CD14-positive monocyte (primary cell): ENCODE measurements at regions not wholly inside any gene's neighbourhood (a gene's known extent, or its start where the extent isn't known, plus 50 kb on each side); places are given as distances from the start of the nearest gene placed in this dataset.
"Not testable (repeated sequence)": the region's sequence is repeated elsewhere in the genome, so short reads cannot be mapped to it uniquely, and the experiment has no call there.

Source experiments
- DNase-seq, 3 donors: peaks; one replicate each; pipeline ENCODE4 v3.0.0-alpha.2; 2011 to 2022
- H2AFZ ChIP-seq: 2 replicates; pipeline ENCODE4 v1.6.0; 2012; ENCODE audit warnings: mild to moderate bottlenecking, low read depth, low read length, inconsistent platforms; ENCODE audit not compliant: insufficient read depth, poor library complexity, severe bottlenecking
- H3K27ac ChIP-seq, 2 donors: 1 replicate in 1 of 2; 2 replicates in 1 of 2; pipeline ENCODE4 v1.5.1; 2012 to 2013; ENCODE audit warnings: low read length in 2 of 2, control low read depth in 1 of 2, inconsistent platforms in 1 of 2, low read depth in 1 of 2, mild to moderate bottlenecking in 1 of 2
- H3K27me3 ChIP-seq, 2 donors: one replicate each; pipeline versions ENCODE4 v1.6.0 to v1.6.1; 2011 to 2013; ENCODE audit warnings: low read length in 2 of 2; ENCODE audit not compliant: control insufficient read depth in 2 of 2, insufficient read depth in 2 of 2
- H3K36me3 ChIP-seq, 2 donors: replicated peaks in 1 of 2; 1 replicate in 1 of 2; 2 replicates in 1 of 2; pipeline versions ENCODE4 v1.5.1 to v1.6.1; 2012 to 2013; ENCODE audit warnings: low read length in 2 of 2, control low read depth in 1 of 2, inconsistent platforms in 1 of 2, mild to moderate bottlenecking in 1 of 2; ENCODE audit not compliant: insufficient read depth in 2 of 2, control insufficient read depth in 1 of 2
- H3K4me1 ChIP-seq, 2 donors: 1 replicate in 1 of 2; 2 replicates in 1 of 2; pipeline versions ENCODE4 v1.5.1 to v1.6.1; 2012 to 2013; ENCODE audit warnings: low read length in 2 of 2, control low read depth in 1 of 2, inconsistent platforms in 1 of 2, mild to moderate bottlenecking in 1 of 2, moderate library complexity in 1 of 2; ENCODE audit not compliant: insufficient read depth in 2 of 2, control insufficient read depth in 1 of 2
- H3K4me2 ChIP-seq: replicated peaks from 2 replicates; pipeline ENCODE3; 2012; ENCODE audit warnings: low read length, moderate library complexity, mild to moderate bottlenecking; ENCODE audit not compliant: poor library complexity, severe bottlenecking; ENCODE audit errors: extremely low read depth
- H3K4me3 ChIP-seq, 3 experiments: fragments of 200-600 bp in 1 of 3; sonication (generic) in 1 of 3; replicated peaks in 1 of 3; 1 replicate in 2 of 3; 2 replicates in 1 of 3; pipeline ENCODE4 v1.5.1; 2011 to 2013; ENCODE audit warnings: low read length in 3 of 3, mild to moderate bottlenecking in 3 of 3, control low read depth in 2 of 3, low read depth in 2 of 3, inconsistent platforms in 1 of 3, moderate library complexity in 1 of 3
- H3K79me2 ChIP-seq: 2 replicates; pipeline ENCODE4 v1.6.0; 2012; ENCODE audit warnings: mild to moderate bottlenecking, control low read depth, inconsistent platforms, low read length, moderate library complexity; ENCODE audit not compliant: insufficient read depth
- H3K9ac ChIP-seq: 2 replicates; pipeline ENCODE4 v1.6.0; 2017; ENCODE audit warnings: low read length, mild to moderate bottlenecking; ENCODE audit not compliant: insufficient read depth, poor library complexity, severe bottlenecking
- H3K9me3 ChIP-seq, 2 donors: replicated peaks in 1 of 2; 1 replicate in 1 of 2; 2 replicates in 1 of 2; pipeline versions ENCODE4 v1.5.1 to v1.6.1; 2012 to 2013; ENCODE audit warnings: low read length in 2 of 2, control low read depth in 1 of 2; ENCODE audit not compliant: control insufficient read depth in 1 of 2, insufficient read depth in 1 of 2
- H4K20me1 ChIP-seq: 2 replicates; pipeline ENCODE4 v1.6.0; 2012; ENCODE audit warnings: mild to moderate bottlenecking, low read length, control low read depth, moderate library complexity; ENCODE audit not compliant: insufficient read depth
- H3K27ac Mint-ChIP-seq, 7 donors: one replicate each; pipeline ENCODE4 v1.8.0; 2020; ENCODE audit warnings: mild to moderate bottlenecking in 7 of 7, mixed read lengths in 7 of 7, moderate library complexity in 6 of 7, inconsistent platforms in 2 of 7
- H3K27me3 Mint-ChIP-seq, 3 donors: one replicate each; pipeline ENCODE4 v1.8.0; 2021 to 2022; ENCODE audit warnings: low read depth in 3 of 3, mild to moderate bottlenecking in 3 of 3, mixed read lengths in 3 of 3, moderate library complexity in 3 of 3, inconsistent platforms in 1 of 3
- H3K36me3 Mint-ChIP-seq, 2 donors: one replicate each; pipeline ENCODE4 v1.8.0; 2020; ENCODE audit warnings: mixed read lengths in 2 of 2, inconsistent platforms in 1 of 2, mild to moderate bottlenecking in 1 of 2
- H3K4me1 Mint-ChIP-seq: one replicate; pipeline ENCODE4 v1.8.0; 2020; ENCODE audit warnings: mild to moderate bottlenecking, mixed read lengths
- H3K4me3 Mint-ChIP-seq, 2 donors: one replicate each; pipeline ENCODE4 v1.8.0; 2020; ENCODE audit warnings: mild to moderate bottlenecking in 2 of 2, mixed read lengths in 2 of 2, moderate library complexity in 1 of 2
- H3K9me3 Mint-ChIP-seq, 7 donors: one replicate each; pipeline ENCODE4 v1.8.0; 2020 to 2022; ENCODE audit warnings: mixed read lengths in 7 of 7, mild to moderate bottlenecking in 6 of 7, moderate library complexity in 6 of 7, inconsistent platforms in 2 of 7
- WGBS: methylation state at CpG from one replicate; pipeline ENCODE4 v1.1.5; 2013; ENCODE audit warnings: missing lambda C conversion rate; ENCODE audit not compliant: insufficient coverage; 5-methylcytosine and 5-hydroxymethylcytosine counted together
- intact Hi-C, 2 donors: fragments of 100-400 bp; cut with micrococcal nuclease; formaldehyde crosslinking; loops; one replicate each; pipeline versions ENCODE4 v1.15.0 to v1.15.1; 2023
- TF ChIP-seq, protein P1 (sequence below): fragments of 200-600 bp; IDR thresholded peaks from one replicate; pipeline ENCODE4 v1.8.0; 2022; ENCODE audit warnings: antibody characterized with exemption, mild to moderate bottlenecking

DNA sequence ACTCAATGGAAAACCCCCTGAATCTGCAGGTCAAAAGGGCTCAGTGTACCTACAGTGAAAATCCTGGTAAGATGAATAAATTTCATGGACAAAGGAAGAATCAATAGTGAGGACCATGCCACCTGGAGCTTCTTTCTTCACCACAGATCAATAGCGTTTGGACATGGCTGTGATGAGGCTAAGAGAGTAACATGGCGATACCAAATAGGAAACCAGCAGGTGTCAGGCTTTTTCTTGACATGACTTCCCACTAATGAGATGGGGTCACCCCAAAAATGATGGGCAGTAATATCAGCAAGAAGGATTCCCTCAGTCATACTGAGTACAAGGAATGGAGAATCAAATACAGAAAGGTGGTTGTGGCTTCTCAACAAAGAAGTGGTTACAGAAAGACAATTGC, 208.5 kb upstream of the PLPPR1 start:
- Mint-ChIP-seq H3K9me3 (peaks cover 0 to 5% (median 2%) of the 10 kb centered on the region in 7 donors), H3K27ac (no peak overlapping the region), H3K36me3 (no peaks in the 10 kb centered on the region), H3K4me1 (no peaks in the 10 kb centered on the region), H3K27me3 (peaks cover 0 to 2% (median 0%) of the 10 kb centered on the region in 3 donors), H3K4me3 (no peak overlapping the region)
- Histone ChIP-seq H2AFZ (no peak overlapping the region), H3K9ac (no peak overlapping the region), H3K27ac (no peak overlapping the region), H3K4me1 (no peaks in the 10 kb centered on the region), H3K4me2 (no peak overlapping the region), H3K27me3 (no peaks in the 10 kb centered on the region), H3K4me3 (no peak overlapping the region), H3K79me2 (no peaks in the 10 kb centered on the region), H3K36me3 (no peaks in the 10 kb centered on the region), H3K9me3 (no peaks in the 10 kb centered on the region), H4K20me1 (no peaks in the 10 kb centered on the region)
- TF ChIP-seq, protein P1, sequence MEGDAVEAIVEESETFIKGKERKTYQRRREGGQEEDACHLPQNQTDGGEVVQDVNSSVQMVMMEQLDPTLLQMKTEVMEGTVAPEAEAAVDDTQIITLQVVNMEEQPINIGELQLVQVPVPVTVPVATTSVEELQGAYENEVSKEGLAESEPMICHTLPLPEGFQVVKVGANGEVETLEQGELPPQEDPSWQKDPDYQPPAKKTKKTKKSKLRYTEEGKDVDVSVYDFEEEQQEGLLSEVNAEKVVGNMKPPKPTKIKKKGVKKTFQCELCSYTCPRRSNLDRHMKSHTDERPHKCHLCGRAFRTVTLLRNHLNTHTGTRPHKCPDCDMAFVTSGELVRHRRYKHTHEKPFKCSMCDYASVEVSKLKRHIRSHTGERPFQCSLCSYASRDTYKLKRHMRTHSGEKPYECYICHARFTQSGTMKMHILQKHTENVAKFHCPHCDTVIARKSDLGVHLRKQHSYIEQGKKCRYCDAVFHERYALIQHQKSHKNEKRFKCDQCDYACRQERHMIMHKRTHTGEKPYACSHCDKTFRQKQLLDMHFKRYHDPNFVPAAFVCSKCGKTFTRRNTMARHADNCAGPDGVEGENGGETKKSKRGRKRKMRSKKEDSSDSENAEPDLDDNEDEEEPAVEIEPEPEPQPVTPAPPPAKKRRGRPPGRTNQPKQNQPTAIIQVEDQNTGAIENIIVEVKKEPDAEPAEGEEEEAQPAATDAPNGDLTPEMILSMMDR = no peak
- DNase-seq = no peak
- WGBS = 83% methylated on average over 1 of the region's 2 CpGs
- intact Hi-C loops = no loop called here

DNA sequence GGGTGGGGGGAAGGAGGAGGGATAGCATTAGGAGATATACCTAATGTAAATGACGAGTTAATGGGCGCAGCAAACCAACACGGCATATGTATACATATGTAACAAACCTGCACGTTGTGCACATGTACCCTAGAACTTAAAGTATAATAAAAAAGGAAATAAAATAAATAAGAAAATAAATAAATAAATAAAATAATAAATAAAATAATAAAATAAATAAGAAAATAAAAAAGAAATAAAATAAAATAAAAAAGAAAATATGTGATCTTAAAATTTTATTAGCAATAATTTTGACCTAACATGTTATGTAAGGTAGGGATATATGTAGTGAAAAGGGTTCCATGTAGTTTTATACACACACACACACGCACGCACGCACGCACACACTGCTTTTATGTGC, 195.5 kb upstream of the PLPPR1 start:
- H3K27me3 ChIP-seq, H3K4me1 ChIP-seq, H3K79me2 ChIP-seq, H3K9ac ChIP-seq, H3K4me3 ChIP-seq, H3K27me3 Mint-ChIP-seq, intact Hi-C loops, H3K9me3 ChIP-seq, H3K36me3 Mint-ChIP-seq, H2AFZ ChIP-seq, H3K9me3 Mint-ChIP-seq, H3K4me3 Mint-ChIP-seq, H3K27ac ChIP-seq, H4K20me1 ChIP-seq, H3K36me3 ChIP-seq, H3K27ac Mint-ChIP-seq, H3K4me1 Mint-ChIP-seq, DNase-seq, H3K4me2 ChIP-seq: not testable (repeated sequence)
- no CpG with 5 or more reads among the region's 8 CpGs for WGBS
